Lower leg skin (tissue), 4 donors: ENCODE measurements at regions not wholly inside any gene's neighbourhood (a gene's known extent, or its start where the extent isn't known, plus 50 kb on each side); places are given as distances from the start of the nearest gene placed in this dataset.

ENCODE experiments used
- DNase-seq, 2 donors: peaks; one replicate each; pipeline ENCODE4 v3.0.0-alpha.2; 2019; ENCODE audit warnings: low spot score in 2 of 2
- H3K4me3 ChIP-seq: fragments of 200-600 bp; sonication (generic); 2 replicates; pipeline ENCODE4 v1.5.1; 2017; ENCODE audit warnings: mild to moderate bottlenecking, low read depth; ENCODE audit not compliant: poor library complexity, severe bottlenecking
- CTCF ChIP-seq, 3 donors: fragments of 450-650 bp; IDR thresholded peaks; one replicate each; pipeline ENCODE4 v1.5.1; 2016; ENCODE audit warnings: antibody characterized with exemption in 3 of 3, mild to moderate bottlenecking in 3 of 3, moderate library complexity in 2 of 3
- POLR2A ChIP-seq, 2 donors: fragments of 450-650 bp; IDR thresholded peaks; one replicate each; pipeline ENCODE4 v1.6.1; 2016 to 2017; ENCODE audit warnings: antibody characterized with exemption in 2 of 2, mild to moderate bottlenecking in 1 of 2, moderate library complexity in 1 of 2
- WGBS, 2 donors: methylation state at CpG; one replicate each; pipeline ENCODE4 v1.1.5; 2018; 5-methylcytosine and 5-hydroxymethylcytosine counted together
- intact Hi-C: fragments of 100-400 bp; cut with DNase I; formaldehyde crosslinking; loops from one replicate; pipeline ENCODE4 v1.15.0; 2023; ENCODE audit warnings: low total_unique reads

- no peak overlapping the region for H3K4me3 ChIP-seq
- no peak for DNase-seq
- no peak for TF ChIP-seq CTCF (IDR thresholded peaks at IDR 0.05)
- no peak for TF ChIP-seq POLR2A (IDR thresholded peaks at IDR 0.05)
- intact Hi-C loops: loop anchor here (5.0 kb wide), 1 partner anchor 1301 kb away; no protein-coding TSS in a partner anchor
- 50 to 57% methylated on average over 1 of the region's 1 CpG for WGBS, 2 donors
These were observed 105.1 kb downstream of the SPRY1 start for GRCh38 chr4:123501733-123502132.

GRCh38 chr4:123503698-123504363, 107.2 kb downstream of the SPRY1 start:
- WGBS, 2 donors: 75 to 90% methylated on average over 4 of the region's 4 CpGs
- intact Hi-C loops: loop anchor here (5.0 kb wide), 1 partner anchor 1298 kb away; no protein-coding TSS in a partner anchor
- no peak for TF ChIP-seq POLR2A (IDR thresholded peaks at IDR 0.05)
- no peak for TF ChIP-seq CTCF (IDR thresholded peaks at IDR 0.05)
- H3K4me3 ChIP-seq: no peak overlapping the region
- DNase-seq: peak in 1 of 2 donors; percentile 27

GRCh38 chr4:123505095-123506010, 108.8 kb downstream of the SPRY1 start:
- peak overlapping the region; percentile 11 for H3K4me3 ChIP-seq
- DNase-seq: peak in 1 of 2 donors; percentile 87
- intact Hi-C loops: no loop called here
- 10 to 13% methylated on average over 51 to 56 of the region's 58 CpGs for WGBS, 2 donors
- TF ChIP-seq CTCF (IDR thresholded peaks at IDR 0.05) (no peak), POLR2A (IDR thresholded peaks at IDR 0.05) (no peak)

- intact Hi-C loops: no loop called here
- WGBS, 2 donors: 66 to 69% methylated on average over 17 of the region's 17 CpGs
- no peak for DNase-seq
- H3K4me3 ChIP-seq: peak overlapping the region; percentile 11
- no peak for TF ChIP-seq CTCF (IDR thresholded peaks at IDR 0.05)
These were observed 109.6 kb downstream of the SPRY1 start for GRCh38 chr4:123506011-123506695.

- no peak overlapping the region for H3K4me3 ChIP-seq
- 37 to 55% methylated on average over 2 of the region's 2 CpGs for WGBS, 2 donors
- DNase-seq: no peak
- intact Hi-C loops: no loop called here
- TF ChIP-seq CTCF (IDR thresholded peaks at IDR 0.05) (no peak), POLR2A (IDR thresholded peaks at IDR 0.05) (no peak)
These were observed 110.8 kb downstream of the SPRY1 start for GRCh38 chr4:123507376-123507775.
